ENCODE measurements at regions not wholly inside any gene's neighbourhood (a gene's known extent, or its start where the extent isn't known, plus 50 kb on each side); places are given as distances from the start of the nearest gene placed in this dataset.

GRCh38 chr16:85320677-85321385, 208.6 kb upstream of the CIBAR2 start:
- no peak for ATAC-seq
- intact Hi-C loops (cut with DNase I): no loop called here
- no peak for DNase-seq (ENCODE audit: low spot score)

- ATAC-seq: peak; percentile 96
- intact Hi-C loops (cut with DNase I): no loop called here
- DNase-seq (ENCODE audit: low spot score): peak; percentile 98
Observed at GRCh38 chr16:85321509-85322271, 209.4 kb upstream of the CIBAR2 start.

- intact Hi-C loops (cut with DNase I): no loop called here
- DNase-seq (ENCODE audit: low spot score) (no peak), ATAC-seq (no peak)
Observed at GRCh38 chr16:85323230-85323960, 211.1 kb upstream of the CIBAR2 start.

DNA sequence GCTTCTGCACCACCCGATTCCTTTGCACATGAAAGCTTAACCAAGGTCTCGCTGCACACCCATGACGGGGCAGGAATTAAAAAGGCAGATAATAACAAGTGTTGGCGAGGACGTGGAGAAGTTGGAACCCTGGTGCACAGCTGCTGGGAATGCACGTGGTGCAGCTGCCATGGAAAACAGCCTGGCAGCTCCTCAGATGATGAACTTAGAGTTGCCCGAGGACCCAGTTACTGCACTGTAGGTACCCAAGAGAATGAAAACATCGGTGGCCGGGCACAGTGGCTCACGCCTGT, 211.6 kb upstream of the CIBAR2 start:
- ATAC-seq: no peak
- no peak for DNase-seq (ENCODE audit: low spot score)
- intact Hi-C loops (cut with DNase I): no loop called here

DNA sequence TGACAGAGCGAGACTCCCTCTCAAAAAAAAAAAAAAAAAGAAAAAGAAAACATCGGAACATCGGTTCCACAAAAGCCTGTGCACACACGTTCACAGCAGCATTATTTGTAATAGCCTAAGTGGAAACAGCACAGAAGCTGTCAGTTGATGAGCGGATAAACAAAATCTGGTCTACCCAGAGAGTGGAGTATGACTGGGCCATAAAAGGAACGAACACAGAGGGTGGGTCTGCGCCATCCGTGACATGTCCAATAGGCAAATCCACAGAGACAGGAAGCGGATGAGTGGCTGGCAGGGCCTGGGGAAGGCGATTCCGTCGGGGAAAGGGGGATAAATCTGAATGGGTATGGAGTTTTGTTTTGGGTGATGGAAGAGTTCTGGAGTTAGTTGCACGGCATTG, 212.2 kb upstream of the CIBAR2 start:
- ATAC-seq (no peak), DNase-seq (ENCODE audit: low spot score) (no peak)
- intact Hi-C loops (cut with DNase I): no loop called here

DNA sequence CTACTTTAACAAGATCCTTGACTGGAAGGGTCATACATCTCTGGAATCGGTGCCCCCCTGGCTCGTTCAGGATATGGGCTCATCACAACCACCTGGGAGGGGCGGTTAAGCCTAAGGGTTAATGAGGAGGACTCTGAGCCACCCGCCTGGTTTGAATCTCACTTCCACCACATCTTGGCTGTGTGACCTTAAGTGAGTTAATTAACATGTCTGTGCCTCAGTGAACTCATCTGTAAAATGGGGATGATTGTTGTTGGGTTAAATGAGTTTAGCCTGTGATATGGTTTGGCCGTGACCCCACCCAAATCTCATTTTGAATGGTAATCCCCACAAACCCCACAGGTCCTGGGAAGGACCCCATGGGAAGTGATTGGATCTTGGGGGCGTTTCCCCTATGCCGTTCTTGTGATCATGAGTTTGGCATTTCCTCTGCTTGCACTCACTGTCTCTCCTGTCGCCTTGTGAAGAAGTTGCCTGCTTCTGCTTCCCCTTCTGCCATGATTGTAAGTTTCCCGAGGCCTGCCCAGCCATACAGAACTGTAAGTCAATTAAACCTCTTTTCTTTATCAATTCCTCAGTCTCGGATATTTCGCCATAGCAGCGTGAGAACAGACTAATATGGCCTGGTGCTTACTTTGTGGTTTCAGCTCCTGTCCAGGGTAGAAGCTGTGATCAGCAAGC, 214.0 kb upstream of the CIBAR2 start:
- intact Hi-C loops (cut with DNase I): no loop called here
- ATAC-seq (no peak), DNase-seq (ENCODE audit: low spot score) (no peak)

GRCh38 chr16:85326794-85327181, 214.5 kb upstream of the CIBAR2 start:
- DNase-seq (ENCODE audit: low spot score) (no peak), ATAC-seq (no peak)
- intact Hi-C loops (cut with DNase I): no loop called here

GRCh38 chr16:85327731-85328675, 215.7 kb upstream of the CIBAR2 start:
- intact Hi-C loops (cut with DNase I): no loop called here
- peak; percentile 31 for ATAC-seq
- no peak for DNase-seq (ENCODE audit: low spot score)

DNA sequence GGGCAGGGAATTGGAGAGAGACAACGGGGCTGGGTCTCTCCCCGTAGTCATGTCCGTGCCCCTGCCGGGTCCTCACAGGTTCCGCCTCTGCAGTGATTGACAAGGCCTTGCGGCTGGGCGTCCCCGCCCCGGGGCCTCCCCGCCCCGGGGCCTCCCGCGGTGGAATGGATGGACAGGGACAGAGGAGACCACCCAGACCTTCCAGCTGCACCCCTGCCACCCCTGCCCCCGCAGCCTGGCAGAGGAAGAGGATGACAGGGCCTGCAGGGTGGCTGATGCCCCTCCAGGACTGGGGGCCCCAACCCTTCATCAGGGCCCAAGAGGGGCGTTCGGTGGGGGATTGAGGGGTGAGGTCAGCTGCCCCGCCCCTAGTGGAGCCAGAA, 216.4 kb upstream of the CIBAR2 start:
- intact Hi-C loops (cut with DNase I): no loop called here
- no peak for DNase-seq (ENCODE audit: low spot score)
- ATAC-seq: peak; percentile 1

GRCh38 chr16:85329059-85329812, 217.0 kb upstream of the CIBAR2 start:
- intact Hi-C loops (cut with DNase I): no loop called here
- DNase-seq (ENCODE audit: low spot score): no peak
- ATAC-seq: peak; percentile 14

DNA sequence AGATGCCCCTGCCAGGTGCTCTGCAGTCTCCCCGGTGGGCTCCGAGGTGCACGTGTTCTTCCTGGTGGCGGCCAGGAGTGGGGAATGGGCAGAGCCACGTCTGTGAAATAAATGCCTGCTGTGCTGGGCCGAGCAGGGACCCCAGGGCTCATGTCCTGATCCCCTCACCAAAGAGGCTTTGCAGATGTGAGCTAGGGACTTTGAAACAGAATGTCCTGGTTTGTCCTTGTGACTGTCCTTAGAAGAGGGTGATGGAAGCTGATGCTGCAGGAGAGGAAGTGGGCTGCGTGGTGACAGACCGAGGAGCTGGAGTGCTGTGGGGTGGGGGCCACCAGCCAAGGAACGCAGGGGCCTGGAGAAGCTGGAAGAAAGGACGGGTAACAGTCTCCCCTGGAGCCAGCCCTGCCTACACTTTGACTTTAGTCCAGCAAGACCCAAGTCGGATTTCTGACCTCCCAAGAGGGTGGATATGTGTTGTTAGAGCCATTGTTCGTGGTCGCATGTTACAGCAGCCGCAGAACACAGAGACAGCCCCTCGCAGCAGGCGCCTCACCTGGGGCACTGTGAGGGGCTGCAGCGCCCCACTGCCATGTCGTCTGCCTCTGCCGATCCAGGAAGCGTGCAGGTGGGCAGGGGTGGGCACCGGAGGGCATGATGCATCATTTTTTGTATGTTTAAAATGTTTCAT, 217.9 kb upstream of the CIBAR2 start:
- ATAC-seq: no peak
- intact Hi-C loops (cut with DNase I): no loop called here
- no peak for DNase-seq (ENCODE audit: low spot score)

DNA sequence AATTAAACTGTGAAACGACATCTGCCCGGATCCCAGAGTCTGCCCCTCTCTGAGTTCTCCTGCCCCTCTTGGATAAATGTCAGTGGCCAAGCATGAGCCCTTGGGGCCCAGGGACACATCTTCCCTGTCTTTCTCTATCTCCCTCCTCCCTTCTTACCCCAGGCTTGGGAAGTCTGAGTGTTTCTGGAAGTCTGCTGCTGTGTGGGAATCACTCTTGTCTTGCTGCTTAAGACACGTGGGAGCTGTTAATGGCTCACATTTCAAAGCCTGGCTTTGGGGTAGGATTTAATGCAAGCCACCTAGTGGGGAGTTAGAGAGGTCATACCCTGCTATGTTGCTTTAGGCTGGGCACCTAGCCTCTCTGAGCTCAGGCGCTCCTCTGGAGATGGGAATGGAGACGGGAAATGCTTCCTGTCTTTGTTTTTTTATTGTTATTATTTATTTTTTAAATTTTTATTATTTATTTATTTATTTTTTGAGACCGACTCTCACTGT, 218.5 kb upstream of the CIBAR2 start:
- DNase-seq (ENCODE audit: low spot score) (no peak), ATAC-seq (peak; percentile 74)
- intact Hi-C loops (cut with DNase I): no loop called here

DNA sequence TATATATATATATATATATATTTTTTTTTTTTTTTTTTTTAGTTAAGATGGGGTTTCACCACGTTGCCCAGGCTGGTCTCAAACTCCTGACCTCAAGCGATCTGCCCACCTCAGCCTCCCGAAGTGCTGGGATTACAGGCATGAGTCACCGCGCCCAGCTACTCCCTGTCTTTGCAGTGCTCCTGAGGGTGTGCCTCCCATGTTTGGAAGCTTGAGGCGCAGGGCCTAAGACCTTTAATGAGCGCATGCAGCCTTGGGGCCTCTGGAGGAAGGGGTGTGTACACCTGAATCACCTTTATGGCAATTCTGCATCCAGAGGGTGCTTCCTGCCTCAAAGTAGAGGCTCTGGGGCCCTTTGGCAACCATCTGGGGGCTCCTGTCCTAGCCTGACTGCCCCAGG, 219.4 kb upstream of the CIBAR2 start:
- DNase-seq (ENCODE audit: low spot score): no peak
- ATAC-seq: no peak

DNA sequence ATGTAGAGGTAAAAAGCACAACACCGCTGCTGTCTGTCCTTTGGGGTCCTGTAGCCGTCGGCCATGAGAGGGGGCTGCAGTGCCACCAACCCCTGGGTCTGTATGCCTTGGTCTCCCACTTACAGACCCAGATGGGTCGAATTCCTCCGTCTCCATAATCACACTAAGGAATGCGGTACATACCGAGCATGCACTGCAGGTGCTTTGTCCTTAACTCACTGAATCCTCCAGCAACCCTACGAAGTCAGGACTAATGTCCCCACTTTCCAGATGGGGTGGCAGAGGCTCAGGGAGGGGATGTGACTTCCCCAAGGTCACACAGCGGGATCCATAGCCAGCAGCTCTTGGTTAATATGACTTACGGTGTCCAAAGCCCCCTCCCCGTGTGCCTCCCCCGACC, 219.9 kb upstream of the CIBAR2 start:
- DNase-seq (ENCODE audit: low spot score) (no peak), ATAC-seq (no peak)
- intact Hi-C loops (cut with DNase I): no loop called here

More for the DNA sequence above, 219.4 kb upstream of the CIBAR2 start:
- intact Hi-C loops (cut with DNase I): no loop called here

DNA sequence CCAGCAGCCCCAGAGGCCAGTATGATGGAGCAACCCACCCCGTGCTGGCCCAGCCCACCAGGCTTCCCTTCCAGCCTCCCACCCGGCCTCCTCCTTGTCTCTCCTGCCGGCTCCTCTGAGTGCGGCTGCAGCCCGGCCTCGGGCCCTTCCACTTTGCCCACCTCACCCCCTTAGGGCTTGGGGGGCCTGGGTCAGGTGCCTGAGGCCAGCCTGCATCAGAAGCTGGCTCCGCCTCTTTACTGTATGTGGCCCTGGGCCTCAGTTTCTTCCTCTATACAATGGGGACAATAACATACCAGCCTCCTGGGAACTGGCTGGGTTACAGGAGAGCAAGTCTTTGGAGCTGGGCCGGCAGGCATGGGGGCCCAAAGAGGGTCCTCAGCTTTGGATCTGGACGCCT, 221.1 kb upstream of the CIBAR2 start:
- intact Hi-C loops (cut with DNase I): no loop called here
- no peak for ATAC-seq
- no peak for DNase-seq (ENCODE audit: low spot score)

DNA sequence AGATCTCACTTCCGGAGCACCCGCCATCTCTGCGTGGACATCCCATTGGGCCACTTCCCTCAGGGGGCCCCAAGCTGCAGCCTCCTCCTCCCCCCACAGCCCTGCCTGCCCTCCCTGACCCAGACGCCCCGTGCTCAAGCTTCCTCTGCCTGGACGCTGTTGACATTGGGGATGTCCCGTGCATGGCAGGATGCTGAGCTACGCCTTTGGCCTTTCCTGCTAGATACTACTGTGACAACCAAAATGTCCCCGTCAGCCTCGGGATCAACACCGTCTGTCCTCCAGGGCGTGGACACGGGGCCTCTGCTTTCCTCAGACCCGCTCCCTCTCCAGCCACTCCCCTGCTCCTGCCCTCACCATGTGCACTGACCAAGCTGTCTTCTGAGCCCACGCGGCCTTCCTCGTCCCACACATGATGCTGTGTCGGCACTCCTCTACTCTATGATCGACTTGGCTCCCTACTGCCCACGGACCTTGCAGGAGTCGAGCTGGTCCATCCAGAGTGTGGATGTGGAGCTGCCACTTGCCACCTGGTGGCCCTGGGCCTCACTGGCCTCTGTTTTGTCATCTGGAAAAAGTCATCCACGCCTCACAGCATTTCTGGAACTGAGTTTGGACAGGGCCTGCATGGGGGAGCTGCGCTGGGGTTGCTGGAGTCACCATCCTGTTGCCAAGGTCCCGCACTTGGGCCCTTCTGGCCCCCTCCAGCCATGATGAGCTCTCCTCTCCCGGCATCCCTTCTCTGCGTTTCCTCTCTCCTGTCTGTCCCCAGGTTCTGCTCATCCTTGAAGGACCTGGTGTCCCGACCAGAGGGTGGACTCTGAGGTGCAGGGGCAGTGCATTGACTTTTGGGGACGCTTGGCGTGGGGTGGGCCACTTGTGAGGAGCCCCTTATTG, 221.7 kb upstream of the CIBAR2 start:
- ATAC-seq (no peak), DNase-seq (ENCODE audit: low spot score) (no peak)
- intact Hi-C loops (cut with DNase I): no loop called here
